Lower lobe of right lung (tissue), 2 donors: ENCODE measurements at regions not wholly inside any gene's neighbourhood (a gene's known extent, or its start where the extent isn't known, plus 50 kb on each side); places are given as distances from the start of the nearest gene placed in this dataset.

Source experiments
- ATAC-seq, 2 donors: fragments of 200-7000 bp; cut with Tn5 transposase; one replicate each; pipeline ENCODE4 v1.9.1; 2020 to 2022; ENCODE audit warnings: mild to moderate bottlenecking in 2 of 2, moderate library complexity in 2 of 2
- DNase-seq: peaks from one replicate; pipeline ENCODE4 v3.0.0-alpha.2; 2020
- H3K27ac ChIP-seq: fragments of 200-600 bp; one replicate; pipeline ENCODE4 v1.8.0; 2022
- H3K27me3 ChIP-seq: fragments of 200-600 bp; one replicate; pipeline ENCODE4 v1.8.0; 2022; ENCODE audit warnings: low read depth
- H3K36me3 ChIP-seq: fragments of 200-600 bp; one replicate; pipeline ENCODE4 v1.8.0; 2022; ENCODE audit warnings: mild to moderate bottlenecking
- H3K4me1 ChIP-seq: fragments of 200-600 bp; one replicate; pipeline ENCODE4 v1.8.0; 2022
- H3K4me3 ChIP-seq: fragments of 200-600 bp; one replicate; pipeline ENCODE4 v1.8.0; 2022; ENCODE audit warnings: mild to moderate bottlenecking
- H3K9me3 ChIP-seq: fragments of 200-600 bp; one replicate; pipeline ENCODE4 v1.8.0; 2022
- intact Hi-C: fragments of 100-400 bp; cut with DNase I; formaldehyde crosslinking; loops from one replicate; pipeline ENCODE4 v1.11.0; 2022
- TF ChIP-seq, protein P1 (sequence below): fragments of 200-600 bp; IDR thresholded peaks from one replicate; pipeline ENCODE4 v1.8.0; 2022; ENCODE audit warnings: antibody characterized with exemption, mild to moderate bottlenecking
- donor health status: DM: no; HTN: yes; CAD: no; lungs with severe emphysema.

DNA sequence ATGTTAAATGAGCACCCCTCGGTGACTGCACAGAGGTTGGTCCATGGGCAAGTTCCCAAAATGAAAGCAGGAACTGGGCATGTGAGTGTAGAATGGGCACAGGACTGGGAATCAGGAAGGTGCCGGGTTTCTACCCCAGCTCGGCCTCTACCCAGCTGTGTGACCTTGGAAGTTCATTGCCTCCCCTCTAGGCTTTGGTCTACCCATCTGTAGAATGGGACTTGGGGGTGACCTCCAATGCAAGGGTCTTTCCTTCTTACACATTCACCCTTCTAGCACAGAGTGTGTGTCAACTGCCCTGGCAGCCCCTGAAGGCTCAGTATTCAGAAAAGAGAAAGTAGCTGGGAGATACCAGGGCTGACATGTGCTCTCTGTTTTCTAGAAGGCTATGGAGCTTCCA is 72.3 kb upstream of the PIAS1 start:
- Histone ChIP-seq H3K36me3 (no peaks in the 10 kb centered on the region), H3K27ac (no peak overlapping the region), H3K9me3 (no peaks in the 10 kb centered on the region), H3K4me1 (no peaks in the 10 kb centered on the region), H3K4me3 (no peak overlapping the region), H3K27me3 (no peaks in the 10 kb centered on the region)
- intact Hi-C loops, result no loop called here
- DNase-seq (no peak), ATAC-seq (no peak)
- TF ChIP-seq, protein P1, sequence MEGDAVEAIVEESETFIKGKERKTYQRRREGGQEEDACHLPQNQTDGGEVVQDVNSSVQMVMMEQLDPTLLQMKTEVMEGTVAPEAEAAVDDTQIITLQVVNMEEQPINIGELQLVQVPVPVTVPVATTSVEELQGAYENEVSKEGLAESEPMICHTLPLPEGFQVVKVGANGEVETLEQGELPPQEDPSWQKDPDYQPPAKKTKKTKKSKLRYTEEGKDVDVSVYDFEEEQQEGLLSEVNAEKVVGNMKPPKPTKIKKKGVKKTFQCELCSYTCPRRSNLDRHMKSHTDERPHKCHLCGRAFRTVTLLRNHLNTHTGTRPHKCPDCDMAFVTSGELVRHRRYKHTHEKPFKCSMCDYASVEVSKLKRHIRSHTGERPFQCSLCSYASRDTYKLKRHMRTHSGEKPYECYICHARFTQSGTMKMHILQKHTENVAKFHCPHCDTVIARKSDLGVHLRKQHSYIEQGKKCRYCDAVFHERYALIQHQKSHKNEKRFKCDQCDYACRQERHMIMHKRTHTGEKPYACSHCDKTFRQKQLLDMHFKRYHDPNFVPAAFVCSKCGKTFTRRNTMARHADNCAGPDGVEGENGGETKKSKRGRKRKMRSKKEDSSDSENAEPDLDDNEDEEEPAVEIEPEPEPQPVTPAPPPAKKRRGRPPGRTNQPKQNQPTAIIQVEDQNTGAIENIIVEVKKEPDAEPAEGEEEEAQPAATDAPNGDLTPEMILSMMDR, result no peak

DNA sequence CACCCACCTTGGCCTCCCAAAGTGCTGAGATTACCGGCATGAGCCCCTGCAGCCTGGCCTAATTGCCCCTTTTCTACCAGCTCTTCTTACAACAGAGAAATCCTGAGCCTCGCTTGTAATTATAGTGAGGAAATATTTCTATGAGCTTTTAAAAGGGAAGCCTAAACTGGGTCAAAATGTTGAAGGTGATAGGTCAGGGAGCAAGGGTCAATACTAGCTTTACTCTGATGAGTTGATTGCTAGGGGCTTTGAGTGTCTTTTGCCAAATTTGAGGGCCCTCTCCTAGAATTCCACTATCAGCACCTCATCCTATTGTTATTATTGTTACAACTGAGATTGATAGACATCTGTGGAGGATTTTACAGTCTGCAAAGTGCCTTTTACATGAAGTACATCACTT is 62.4 kb upstream of the PIAS1 start:
- H3K27me3 ChIP-seq, result no peaks in the 10 kb centered on the region
- H3K36me3 ChIP-seq, result no peaks in the 10 kb centered on the region
- TF ChIP-seq, protein P1, result no peak
- no peak overlapping the region for H3K4me3 ChIP-seq
- DNase-seq (no peak), ATAC-seq (no peak)
- intact Hi-C loops, result no loop called here
- H3K4me1 ChIP-seq, result no peaks in the 10 kb centered on the region
- H3K27ac ChIP-seq, result no peak overlapping the region
- H3K9me3 ChIP-seq, result no peaks in the 10 kb centered on the region

DNA sequence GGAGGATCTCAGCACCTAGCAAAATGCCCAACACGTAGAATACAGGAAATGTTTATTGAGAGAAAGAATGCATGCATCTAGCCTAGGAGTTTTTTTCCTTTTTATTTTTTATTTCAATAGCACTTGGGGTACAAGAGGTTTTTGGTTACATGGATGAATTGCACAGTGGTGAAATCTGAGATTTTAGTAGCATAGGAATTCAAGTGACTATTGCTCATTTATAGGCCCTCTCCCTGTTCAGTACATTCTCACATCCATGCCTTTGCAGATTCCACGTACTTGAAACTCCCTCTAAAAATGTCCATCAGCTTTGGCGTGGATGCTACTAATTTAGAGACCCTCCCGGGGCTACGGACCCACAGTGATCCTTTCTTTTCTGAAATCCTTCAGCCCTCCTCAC is 61.7 kb upstream of the PIAS1 start:
- Histone ChIP-seq H3K9me3 (no peaks in the 10 kb centered on the region), H3K4me3 (no peak overlapping the region), H3K36me3 (no peaks in the 10 kb centered on the region), H3K27ac (no peak overlapping the region), H3K27me3 (no peaks in the 10 kb centered on the region), H3K4me1 (no peaks in the 10 kb centered on the region)
- no peak for DNase-seq
- ATAC-seq, result no peak
- TF ChIP-seq, protein P1, result no peak
- intact Hi-C loops, result no loop called here

DNA sequence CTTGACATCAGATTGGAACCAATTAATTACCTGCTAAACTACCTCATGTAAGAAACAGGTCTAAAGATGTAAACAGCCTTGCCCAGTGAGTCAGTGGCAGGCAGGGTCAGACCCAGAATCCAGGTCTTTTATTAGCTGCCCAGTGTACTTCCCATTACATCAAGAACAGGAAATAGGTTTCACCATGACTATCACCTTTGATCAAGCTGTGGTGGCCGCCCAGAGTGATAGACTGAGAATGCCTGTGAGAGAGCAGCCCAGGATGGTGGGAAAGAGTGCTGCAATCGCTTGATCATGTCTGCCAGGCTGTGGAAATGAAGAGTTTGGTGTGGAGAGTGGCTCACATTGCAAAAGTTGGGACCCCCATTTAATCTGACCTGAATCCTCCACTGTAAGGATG is 61.3 kb upstream of the PIAS1 start:
- H3K27ac ChIP-seq, result no peak overlapping the region
- H3K9me3 ChIP-seq, result no peaks in the 10 kb centered on the region
- no peak overlapping the region for H3K4me3 ChIP-seq
- no peaks in the 10 kb centered on the region for H3K27me3 ChIP-seq
- no peaks in the 10 kb centered on the region for H3K4me1 ChIP-seq
- ATAC-seq, result no peak
- TF ChIP-seq, protein P1, result no peak
- no peak for DNase-seq
- intact Hi-C loops, result no loop called here
- no peaks in the 10 kb centered on the region for H3K36me3 ChIP-seq

DNA sequence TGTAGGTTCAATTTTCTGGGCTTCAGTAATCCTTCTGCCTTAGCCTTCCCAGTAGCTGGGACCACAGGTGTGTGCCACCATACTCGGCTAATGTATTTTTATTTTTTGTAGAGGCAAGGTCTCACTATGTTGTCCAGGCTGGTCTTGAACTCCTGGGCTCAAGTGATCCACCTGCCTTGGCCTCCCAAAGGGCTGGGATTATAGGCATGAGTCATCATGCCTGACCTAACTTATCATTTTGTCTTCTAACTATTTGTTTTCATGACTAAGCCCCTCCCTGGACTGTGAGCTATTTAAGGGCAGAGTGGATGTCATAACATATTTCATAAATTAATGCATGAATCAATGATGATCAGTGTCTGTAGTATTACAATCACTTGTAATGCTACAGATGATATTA is 56.1 kb upstream of the PIAS1 start:
- no peaks in the 10 kb centered on the region for H3K9me3 ChIP-seq
- no peak overlapping the region for H3K4me3 ChIP-seq
- TF ChIP-seq, protein P1, result no peak
- no peaks in the 10 kb centered on the region for H3K36me3 ChIP-seq
- H3K27ac ChIP-seq, result no peak overlapping the region
- intact Hi-C loops, result no loop called here
- H3K4me1 ChIP-seq, result no peaks in the 10 kb centered on the region
- no peaks in the 10 kb centered on the region for H3K27me3 ChIP-seq
- ATAC-seq (no peak), DNase-seq (no peak)

DNA sequence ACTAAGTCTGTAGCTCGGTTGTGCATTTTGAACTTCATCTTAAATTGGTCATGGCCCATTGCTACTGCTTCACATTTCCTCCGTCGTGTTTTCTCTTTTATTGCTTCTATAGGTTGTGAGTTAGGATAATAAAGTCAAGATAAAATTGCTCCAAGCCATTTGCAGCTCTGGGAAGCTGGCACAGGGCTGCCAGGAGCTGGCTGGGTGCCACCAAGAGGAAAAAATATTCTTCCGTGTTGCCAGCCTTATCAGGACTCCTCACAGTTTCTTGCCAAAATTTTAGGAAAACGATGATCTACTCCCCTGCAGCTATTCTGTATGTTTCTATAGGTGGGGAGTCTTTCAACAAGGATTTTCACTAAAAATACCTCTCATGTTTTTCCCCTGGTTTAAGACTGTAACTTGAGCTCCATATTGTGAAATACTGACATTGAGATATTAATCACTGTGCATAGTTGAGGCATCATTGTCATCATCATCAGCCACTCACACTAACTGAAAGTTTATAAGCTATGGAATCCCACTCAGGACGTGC is 55.4 kb upstream of the PIAS1 start:
- Histone ChIP-seq H3K27me3 (no peaks in the 10 kb centered on the region), H3K27ac (no peak overlapping the region), H3K36me3 (no peaks in the 10 kb centered on the region), H3K4me1 (no peaks in the 10 kb centered on the region), H3K4me3 (no peak overlapping the region), H3K9me3 (no peaks in the 10 kb centered on the region)
- TF ChIP-seq, protein P1, result no peak
- intact Hi-C loops, result no loop called here
- no peak for ATAC-seq
- DNase-seq, result no peak
